Hepatocyte (in vitro differentiated cells): ENCODE measurements at regions not wholly inside any gene's neighbourhood (a gene's known extent, or its start where the extent isn't known, plus 50 kb on each side); places are given as distances from the start of the nearest gene placed in this dataset.

Experiments
- EZH2 ChIP-seq: fragments of 200-600 bp; sonication (generic); IDR thresholded peaks from 2 replicates; pipeline ENCODE4 v1.6.1; 2016; ENCODE audit warnings: antibody characterized with exemption, mild to moderate bottlenecking, borderline replicate concordance
- EZH2phosphoT487 ChIP-seq: fragments of 200-600 bp; sonication (generic); IDR thresholded peaks from one replicate; pipeline ENCODE4 v1.6.1; 2018; ENCODE audit warnings: antibody characterized with exemption, mild to moderate bottlenecking, low read depth, moderate library complexity; ENCODE audit not compliant: unreplicated experiment, severe bottlenecking
- TF ChIP-seq, protein P1 (sequence below): fragments of 200-600 bp; sonication (generic); IDR thresholded peaks from 2 replicates; pipeline ENCODE4 v1.5.1; 2016; ENCODE audit warnings: antibody characterized with exemption, mild to moderate bottlenecking; ENCODE audit not compliant: poor library complexity

DNA sequence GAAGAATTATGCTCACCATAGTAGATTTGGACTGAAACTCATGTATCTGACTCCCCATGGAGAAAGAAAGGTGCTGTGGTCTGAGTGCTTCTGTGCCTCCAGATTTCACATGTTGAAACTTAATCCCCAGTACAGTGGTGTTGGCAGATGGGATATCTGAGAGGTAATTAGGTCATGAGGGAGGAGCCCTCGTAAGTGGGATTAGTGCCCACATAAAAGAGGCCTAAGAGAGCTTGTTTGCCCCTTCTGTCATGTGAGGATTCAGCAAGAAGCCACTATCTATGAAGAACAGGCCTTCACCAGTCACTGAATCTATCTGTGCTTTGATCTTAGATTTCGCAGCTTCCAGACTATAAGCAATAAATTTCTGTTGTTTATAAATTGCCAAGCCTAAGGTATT is 150.1 kb downstream of the PLPP3 start:
- TF ChIP-seq, protein P1, sequence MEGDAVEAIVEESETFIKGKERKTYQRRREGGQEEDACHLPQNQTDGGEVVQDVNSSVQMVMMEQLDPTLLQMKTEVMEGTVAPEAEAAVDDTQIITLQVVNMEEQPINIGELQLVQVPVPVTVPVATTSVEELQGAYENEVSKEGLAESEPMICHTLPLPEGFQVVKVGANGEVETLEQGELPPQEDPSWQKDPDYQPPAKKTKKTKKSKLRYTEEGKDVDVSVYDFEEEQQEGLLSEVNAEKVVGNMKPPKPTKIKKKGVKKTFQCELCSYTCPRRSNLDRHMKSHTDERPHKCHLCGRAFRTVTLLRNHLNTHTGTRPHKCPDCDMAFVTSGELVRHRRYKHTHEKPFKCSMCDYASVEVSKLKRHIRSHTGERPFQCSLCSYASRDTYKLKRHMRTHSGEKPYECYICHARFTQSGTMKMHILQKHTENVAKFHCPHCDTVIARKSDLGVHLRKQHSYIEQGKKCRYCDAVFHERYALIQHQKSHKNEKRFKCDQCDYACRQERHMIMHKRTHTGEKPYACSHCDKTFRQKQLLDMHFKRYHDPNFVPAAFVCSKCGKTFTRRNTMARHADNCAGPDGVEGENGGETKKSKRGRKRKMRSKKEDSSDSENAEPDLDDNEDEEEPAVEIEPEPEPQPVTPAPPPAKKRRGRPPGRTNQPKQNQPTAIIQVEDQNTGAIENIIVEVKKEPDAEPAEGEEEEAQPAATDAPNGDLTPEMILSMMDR = no peak
- TF ChIP-seq EZH2phosphoT487 (no peak), EZH2 (no peak)
